ENCODE measurements at regions not wholly inside any gene's neighbourhood (a gene's known extent, or its start where the extent isn't known, plus 50 kb on each side); places are given as distances from the start of the nearest gene placed in this dataset.

DNA sequence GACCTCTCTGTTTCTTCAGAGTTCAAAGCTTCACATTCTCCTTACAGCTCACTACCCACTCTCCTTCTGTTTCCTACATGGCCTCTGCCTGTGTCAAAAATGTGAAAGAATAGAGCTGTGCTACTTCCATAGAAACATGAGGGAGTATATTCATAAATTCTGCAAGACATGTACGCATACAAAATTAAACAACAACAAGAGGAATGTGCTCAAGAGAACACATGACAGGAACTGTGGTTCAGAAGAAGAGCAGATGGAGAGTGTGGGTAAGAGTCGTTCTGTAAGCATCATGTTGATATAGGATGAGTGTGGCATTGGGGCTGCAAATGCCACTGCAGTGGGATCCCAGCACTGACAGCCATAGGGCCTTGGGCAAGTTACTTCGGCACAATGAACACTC, 266.6 kb upstream of the SASH1 start:
- H4K20me1 ChIP-seq (ENCODE audit: insufficient read depth, low read length), result no peaks in the 10 kb centered on the region
- H3K27ac ChIP-seq (ENCODE audit: low read depth, low read length, poor library complexity, severe bottlenecking), result no peak overlapping the region
- H3K9ac ChIP-seq (ENCODE audit: low read length), result no peak overlapping the region
- no peaks in the 10 kb centered on the region for H3F3A ChIP-seq (ENCODE audit: insufficient read depth, low read length)
- no peaks in the 10 kb centered on the region for H3K4me1 ChIP-seq (ENCODE audit: insufficient read depth, low read length, severe bottlenecking)
- H3K36me3 ChIP-seq (ENCODE audit: insufficient read depth, low read length), result no peaks in the 10 kb centered on the region
- H3K9me2 ChIP-seq (ENCODE audit: low read depth, low read length), result no peaks in the 10 kb centered on the region
- H3K9me3 ChIP-seq (ENCODE audit: low read length), result no peaks in the 10 kb centered on the region
- no peak overlapping the region for H2AFZ ChIP-seq (ENCODE audit: low read length)
- TF ChIP-seq CTCF (IDR thresholded peaks at IDR 0.05; ENCODE audit: low read length) (no peak), EZH2 (IDR thresholded peaks at IDR 0.05; ENCODE audit: borderline replicate concordance, low read length) (no peak)
- H3K27me3 ChIP-seq (ENCODE audit: insufficient read depth, low read length), result no peaks in the 10 kb centered on the region
- no peaks in the 10 kb centered on the region for H3K79me2 ChIP-seq (ENCODE audit: insufficient read depth, low read length)
- no peak overlapping the region for H3K4me2 ChIP-seq (ENCODE audit: low read length)
- no peak overlapping the region for H3K4me3 ChIP-seq (ENCODE audit: low read depth, low read length, poor library complexity, severe bottlenecking)

DNA sequence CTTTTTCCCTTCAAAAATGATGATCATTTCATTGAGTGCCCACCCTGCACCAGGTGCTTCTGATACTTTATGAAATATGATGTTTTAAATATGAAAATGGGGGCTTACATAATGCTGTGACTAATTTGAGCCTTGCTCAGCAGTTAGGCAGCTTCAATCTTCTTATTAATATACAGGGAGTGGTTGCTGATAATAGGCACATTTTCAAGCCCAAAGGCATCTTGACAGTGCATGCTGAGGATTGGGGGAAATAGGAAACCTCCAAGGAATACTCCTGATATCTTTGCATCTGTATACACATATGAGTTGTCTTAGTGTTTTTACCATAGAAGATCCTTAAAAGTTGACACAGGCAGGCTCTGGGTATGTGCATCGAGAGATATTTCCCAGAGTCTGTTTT, 262.3 kb upstream of the SASH1 start:
- no peaks in the 10 kb centered on the region for H3K36me3 ChIP-seq (ENCODE audit: insufficient read depth, low read length)
- no peaks in the 10 kb centered on the region for H3K4me1 ChIP-seq (ENCODE audit: insufficient read depth, low read length, severe bottlenecking)
- no peaks in the 10 kb centered on the region for H3K9me3 ChIP-seq (ENCODE audit: low read length)

DNA sequence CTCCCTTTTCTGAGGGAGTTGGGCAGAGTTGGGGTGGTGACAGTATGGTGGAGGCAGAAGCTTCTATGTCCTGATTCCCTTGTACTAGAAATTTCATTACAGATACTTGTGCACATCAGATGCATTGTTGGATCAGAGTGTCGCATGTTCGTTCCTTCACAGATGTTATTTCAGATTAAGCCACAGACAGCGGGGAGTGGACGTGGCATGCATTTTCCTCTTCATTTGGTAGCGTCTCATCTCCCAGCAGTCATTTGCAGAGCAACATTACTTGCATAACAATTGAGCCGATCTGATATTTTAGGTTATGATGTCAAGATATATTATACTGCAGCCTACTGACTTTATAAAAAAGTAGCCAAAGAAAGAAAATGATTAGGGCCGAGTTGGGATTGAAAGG, 261.6 kb upstream of the SASH1 start:
- no peaks in the 10 kb centered on the region for H3K4me1 ChIP-seq (ENCODE audit: insufficient read depth, low read length, severe bottlenecking)
- no peak overlapping the region for H3K27ac ChIP-seq (ENCODE audit: low read depth, low read length, poor library complexity, severe bottlenecking)
- H4K20me1 ChIP-seq (ENCODE audit: insufficient read depth, low read length), result no peaks in the 10 kb centered on the region
- no peak overlapping the region for H3K4me2 ChIP-seq (ENCODE audit: low read length)
- H3K9me2 ChIP-seq (ENCODE audit: low read depth, low read length), result no peaks in the 10 kb centered on the region
- H2AFZ ChIP-seq (ENCODE audit: low read length), result no peak overlapping the region
- no peaks in the 10 kb centered on the region for H3K36me3 ChIP-seq (ENCODE audit: insufficient read depth, low read length)
- no peaks in the 10 kb centered on the region for H3K27me3 ChIP-seq (ENCODE audit: insufficient read depth, low read length)
- TF ChIP-seq CTCF (IDR thresholded peaks at IDR 0.05; ENCODE audit: low read length) (no peak), EZH2 (IDR thresholded peaks at IDR 0.05; ENCODE audit: borderline replicate concordance, low read length) (no peak)
- H3K4me3 ChIP-seq (ENCODE audit: low read depth, low read length, poor library complexity, severe bottlenecking), result no peak overlapping the region
- H3K79me2 ChIP-seq (ENCODE audit: insufficient read depth, low read length), result no peaks in the 10 kb centered on the region
- H3F3A ChIP-seq (ENCODE audit: insufficient read depth, low read length), result no peaks in the 10 kb centered on the region
- H3K9me3 ChIP-seq (ENCODE audit: low read length), result no peaks in the 10 kb centered on the region
- no peak overlapping the region for H3K9ac ChIP-seq (ENCODE audit: low read length)

More for the DNA sequence above, 262.3 kb upstream of the SASH1 start:
- Histone ChIP-seq H3K79me2 (ENCODE audit: insufficient read depth, low read length) (no peaks in the 10 kb centered on the region), H3K27me3 (ENCODE audit: insufficient read depth, low read length) (no peaks in the 10 kb centered on the region), H3K4me3 (ENCODE audit: low read depth, low read length, poor library complexity, severe bottlenecking) (no peak overlapping the region), H4K20me1 (ENCODE audit: insufficient read depth, low read length) (no peaks in the 10 kb centered on the region), H3K9ac (ENCODE audit: low read length) (no peak overlapping the region), H3K27ac (ENCODE audit: low read depth, low read length, poor library complexity, severe bottlenecking) (no peak overlapping the region), H3K4me2 (ENCODE audit: low read length) (no peak overlapping the region), H2AFZ (ENCODE audit: low read length) (no peak overlapping the region), H3F3A (ENCODE audit: insufficient read depth, low read length) (no peaks in the 10 kb centered on the region), H3K9me2 (ENCODE audit: low read depth, low read length) (no peaks in the 10 kb centered on the region)
- no peak for TF ChIP-seq CTCF (IDR thresholded peaks at IDR 0.05; ENCODE audit: low read length)
- no peak for TF ChIP-seq EZH2 (IDR thresholded peaks at IDR 0.05; ENCODE audit: borderline replicate concordance, low read length)

Data from OCI-LY1 (cell line).